Mammary epithelial cell (primary cell): ENCODE measurements at regions not wholly inside any gene's neighbourhood (a gene's known extent, or its start where the extent isn't known, plus 50 kb on each side); places are given as distances from the start of the nearest gene placed in this dataset.

Experiments used
- EZH2 ChIP-seq: IDR thresholded peaks from 2 replicates; pipeline ENCODE4 v1.6.1; 2012; ENCODE audit warnings: low read length, inconsistent platforms, borderline replicate concordance
- TF ChIP-seq, protein P1 (sequence below), 2 donors: IDR thresholded peaks in 1 of 2; conservative IDR thresholded peaks in 1 of 2; 2 replicates each; pipeline ENCODE4 v1.5.1; 2011 to 2012; ENCODE audit warnings: inconsistent platforms in 2 of 2, low read length in 2 of 2, mild to moderate bottlenecking in 2 of 2, control low read depth in 1 of 2, low read depth in 1 of 2; ENCODE audit not compliant: insufficient read depth in 1 of 2; ENCODE audit errors: extremely low read depth in 1 of 2

DNA sequence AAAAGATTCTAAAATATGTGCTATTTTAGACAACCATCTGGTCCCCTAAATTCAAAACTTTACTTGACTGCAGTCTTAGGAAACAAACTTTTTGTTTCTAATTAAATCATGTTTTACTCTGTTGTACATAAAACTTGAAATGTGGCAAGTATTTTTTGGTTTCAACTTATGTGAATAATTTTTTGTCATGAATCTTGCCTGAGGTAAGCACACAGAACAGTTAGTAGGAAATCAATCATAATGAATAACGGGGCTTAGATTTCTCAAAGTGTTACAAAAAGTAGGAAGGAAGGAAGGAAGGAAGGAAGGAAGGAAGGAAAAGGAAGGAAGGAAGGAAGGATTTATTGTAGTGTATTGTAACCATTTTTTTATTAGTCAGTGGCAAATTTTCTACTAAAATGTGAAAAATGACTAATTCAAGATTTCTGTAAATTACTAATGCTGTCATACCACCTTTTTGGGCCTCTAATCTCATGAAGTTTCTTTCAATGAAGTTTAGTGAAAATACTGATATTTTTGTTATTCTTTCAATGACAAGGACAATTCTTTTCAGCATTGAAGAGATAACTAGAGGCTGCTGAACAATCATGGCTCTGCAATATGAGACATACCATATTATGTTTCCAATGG lies 1689.2 kb downstream of the OTOL1 start:
- TF ChIP-seq, protein P1, sequence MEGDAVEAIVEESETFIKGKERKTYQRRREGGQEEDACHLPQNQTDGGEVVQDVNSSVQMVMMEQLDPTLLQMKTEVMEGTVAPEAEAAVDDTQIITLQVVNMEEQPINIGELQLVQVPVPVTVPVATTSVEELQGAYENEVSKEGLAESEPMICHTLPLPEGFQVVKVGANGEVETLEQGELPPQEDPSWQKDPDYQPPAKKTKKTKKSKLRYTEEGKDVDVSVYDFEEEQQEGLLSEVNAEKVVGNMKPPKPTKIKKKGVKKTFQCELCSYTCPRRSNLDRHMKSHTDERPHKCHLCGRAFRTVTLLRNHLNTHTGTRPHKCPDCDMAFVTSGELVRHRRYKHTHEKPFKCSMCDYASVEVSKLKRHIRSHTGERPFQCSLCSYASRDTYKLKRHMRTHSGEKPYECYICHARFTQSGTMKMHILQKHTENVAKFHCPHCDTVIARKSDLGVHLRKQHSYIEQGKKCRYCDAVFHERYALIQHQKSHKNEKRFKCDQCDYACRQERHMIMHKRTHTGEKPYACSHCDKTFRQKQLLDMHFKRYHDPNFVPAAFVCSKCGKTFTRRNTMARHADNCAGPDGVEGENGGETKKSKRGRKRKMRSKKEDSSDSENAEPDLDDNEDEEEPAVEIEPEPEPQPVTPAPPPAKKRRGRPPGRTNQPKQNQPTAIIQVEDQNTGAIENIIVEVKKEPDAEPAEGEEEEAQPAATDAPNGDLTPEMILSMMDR (conservative IDR thresholded peaks at IDR 0.05 in 1 of 2, IDR thresholded peaks at IDR 0.05 in 1 of 2; ENCODE audit: extremely low read depth in 1 of 2, insufficient read depth in 1 of 2, low read depth in 1 of 2, low read length in 2 of 2): no peak
- no peak for TF ChIP-seq EZH2
